Glomerular endothelial cell (primary cell): ENCODE measurements at regions not wholly inside any gene's neighbourhood (a gene's known extent, or its start where the extent isn't known, plus 50 kb on each side); places are given as distances from the start of the nearest gene placed in this dataset.
"Not testable (repeated sequence)": the region's sequence is repeated elsewhere in the genome, so short reads cannot be mapped to it uniquely, and the experiment has no call there.

Experiments used
- DNase-seq: peaks from one replicate; pipeline ENCODE4 v3.0.0-alpha.2; 2011; ENCODE audit warnings: low read depth, low spot score; ENCODE audit errors: extremely low read depth

DNA sequence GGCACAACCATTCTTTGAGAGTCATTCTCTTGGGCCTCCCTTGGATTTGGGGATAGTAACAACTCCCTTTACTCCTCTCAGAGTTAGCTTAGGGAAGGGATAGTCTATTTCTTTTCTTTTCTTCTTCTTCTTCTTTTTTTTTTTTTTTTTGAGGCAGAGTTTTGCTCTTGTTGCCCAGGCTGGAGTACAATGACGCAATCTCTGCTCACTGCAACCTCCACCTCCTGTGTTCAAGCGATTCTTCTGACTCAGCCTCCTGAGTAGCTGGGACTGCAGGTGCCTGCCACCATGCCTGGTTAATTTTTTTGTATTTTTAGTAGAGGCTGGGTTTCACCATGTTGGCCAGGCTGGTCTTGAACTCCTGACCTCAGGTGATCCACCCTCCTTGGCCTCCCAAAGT lies 465.8 kb downstream of the PLCL1 start:
- not testable (repeated sequence) for DNase-seq

DNA sequence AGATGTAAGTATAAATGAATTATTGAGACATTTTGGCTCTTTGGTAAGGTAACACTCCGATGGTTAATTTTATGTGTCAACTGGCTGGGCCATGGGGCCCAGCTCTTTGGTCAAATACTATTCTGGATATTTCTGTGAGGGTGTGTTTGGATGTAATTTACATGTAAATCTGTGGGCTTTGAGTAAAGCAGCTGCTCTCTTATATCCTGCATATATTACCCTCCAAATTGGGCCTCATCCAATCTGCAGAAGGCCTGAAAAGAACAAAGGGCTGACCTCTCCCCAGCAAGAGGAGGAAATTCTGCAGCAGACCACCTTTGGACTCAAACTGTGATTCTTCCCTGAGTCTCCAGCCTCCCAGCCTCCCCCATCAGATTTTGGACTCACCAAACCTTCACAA lies 464.1 kb downstream of the PLCL1 start:
- DNase-seq, result no peak

DNA sequence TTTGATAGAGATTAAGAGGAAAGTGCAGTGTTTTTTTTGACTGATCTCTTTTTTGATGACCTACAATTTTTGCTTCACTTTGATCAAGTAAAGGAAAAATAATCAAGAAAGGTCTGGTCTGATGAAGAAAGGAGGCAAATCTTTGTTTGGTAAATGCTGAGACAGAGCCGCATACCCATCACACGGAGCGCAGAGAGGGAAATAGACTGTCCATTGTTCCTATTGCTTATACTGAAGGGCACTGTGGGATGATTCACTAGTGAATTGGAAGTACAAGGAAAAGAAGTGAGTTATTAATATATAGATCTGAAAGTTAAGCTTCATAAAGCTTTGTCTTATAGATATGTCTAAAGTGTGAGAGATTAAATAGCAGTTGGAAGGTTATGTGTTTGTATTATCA lies 455.1 kb downstream of the PLCL1 start:
- DNase-seq, result no peak

DNA sequence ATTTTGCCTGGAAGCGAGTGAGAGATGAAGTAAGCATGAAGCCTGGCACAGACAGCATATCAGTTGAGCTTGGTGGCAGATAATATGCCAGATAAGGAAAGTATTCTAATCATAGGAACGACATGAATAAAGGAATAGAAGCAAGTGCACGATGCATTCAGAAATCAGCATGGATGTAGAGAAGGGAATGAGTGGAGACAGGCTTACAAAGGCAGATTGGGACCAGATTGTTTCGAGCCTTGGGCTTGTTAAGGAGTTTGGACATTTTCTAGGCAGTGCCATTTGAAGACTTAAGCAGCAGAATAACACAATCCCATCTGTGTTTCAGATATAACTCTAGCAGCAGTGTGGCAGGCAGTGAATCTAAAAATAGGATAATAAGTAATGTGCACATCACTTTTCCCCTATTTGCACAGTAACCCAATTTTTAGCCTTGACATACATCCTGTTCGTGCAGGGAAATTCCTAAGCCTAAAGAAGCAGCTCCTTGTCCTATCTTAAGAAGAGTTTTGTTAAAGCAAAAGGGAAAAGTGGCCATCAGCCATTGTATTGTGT lies 450.2 kb downstream of the PLCL1 start:
- DNase-seq, result no peak

DNA sequence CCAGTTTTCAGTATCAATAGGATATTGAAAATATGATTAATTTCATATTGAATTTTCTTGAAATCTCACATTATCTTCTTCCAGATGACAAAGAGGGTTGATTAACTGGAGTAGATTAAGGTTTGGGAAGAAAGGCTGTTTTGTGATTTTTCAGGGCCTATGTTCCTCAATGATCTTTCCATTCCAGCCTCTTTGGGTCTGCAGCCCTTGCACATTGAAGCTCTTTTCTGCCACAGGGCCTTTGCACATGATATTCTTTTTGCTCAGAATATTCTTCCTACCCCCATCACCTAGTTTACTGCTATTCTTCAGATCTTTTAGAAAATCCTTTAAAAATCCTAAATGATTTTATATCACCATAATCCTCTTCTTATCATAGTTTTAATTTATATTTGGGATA lies 449.6 kb downstream of the PLCL1 start:
- no peak for DNase-seq

DNA sequence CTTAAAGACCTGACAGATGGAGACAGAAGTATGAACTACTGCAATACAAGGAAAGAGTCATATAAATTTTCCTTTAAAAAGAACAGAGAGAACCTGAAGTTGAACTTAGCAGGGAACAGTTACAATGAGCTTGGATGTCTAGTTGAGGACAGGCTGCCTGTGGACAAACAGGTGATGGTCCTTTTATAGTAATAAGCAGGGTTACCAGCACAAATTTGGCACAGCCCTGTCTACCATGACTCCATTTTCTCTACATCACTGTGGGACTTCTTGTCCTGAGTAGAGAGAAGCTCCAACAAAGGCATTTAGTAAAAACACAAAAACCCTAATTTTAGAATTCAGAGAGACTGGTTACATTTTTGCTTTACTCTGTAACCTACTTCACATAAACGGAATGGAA lies 448.1 kb downstream of the PLCL1 start:
- no peak for DNase-seq

DNA sequence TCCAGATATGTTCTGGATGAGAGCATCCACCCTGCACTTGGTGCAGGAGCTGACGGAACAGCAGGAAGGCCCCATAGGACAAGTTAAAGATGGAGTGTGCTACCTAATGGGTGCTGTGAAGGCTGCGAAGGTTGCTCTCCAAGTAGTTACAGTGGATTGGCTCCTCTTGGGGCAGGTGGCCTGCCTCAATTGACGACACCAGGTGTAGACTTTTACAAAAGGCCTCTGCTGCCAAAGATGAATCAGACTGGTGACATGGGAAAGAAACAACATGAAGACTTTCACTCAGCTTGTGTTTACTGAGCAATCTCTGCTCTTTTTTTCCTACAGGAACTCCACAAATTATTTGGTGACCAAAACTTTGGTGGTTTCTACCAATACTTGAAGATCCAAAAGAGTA lies 437.7 kb downstream of the PLCL1 start:
- no peak for DNase-seq

DNA sequence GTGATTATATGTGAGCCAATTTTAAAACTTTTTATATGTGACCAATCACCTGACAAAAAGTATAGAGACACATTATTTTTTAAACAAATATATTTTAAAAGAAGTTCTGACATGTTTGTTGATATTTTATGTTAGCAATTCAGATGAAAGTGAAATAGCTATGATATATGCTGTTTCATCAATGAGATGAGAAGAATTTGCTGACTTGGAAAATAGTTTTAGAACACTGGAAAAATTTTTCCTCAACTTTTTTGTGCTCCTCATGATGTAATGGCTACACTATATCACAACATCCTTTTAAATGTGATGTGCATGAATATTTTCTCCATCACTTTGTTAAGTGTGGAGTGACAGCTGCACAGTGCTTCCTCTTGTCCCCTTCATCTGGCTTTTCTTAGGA lies 434.0 kb downstream of the PLCL1 start:
- no peak for DNase-seq

DNA sequence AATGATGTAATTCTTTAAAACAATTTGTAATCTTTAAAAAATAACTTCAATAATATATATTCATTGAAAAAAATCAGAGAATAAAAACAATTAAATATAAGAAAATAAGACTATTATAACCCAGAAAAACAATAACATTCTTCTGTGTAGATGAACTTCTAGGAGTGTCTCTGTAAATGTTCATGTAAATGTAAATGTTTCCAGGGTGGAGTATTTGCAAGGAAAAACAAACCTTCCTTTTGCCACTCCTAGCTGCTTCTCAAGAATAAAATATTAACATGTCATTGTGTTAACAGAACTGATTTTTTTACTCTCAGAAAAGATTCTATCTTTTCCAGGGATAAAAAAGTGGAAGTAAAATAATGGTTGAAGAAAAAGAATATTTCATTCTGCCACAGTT lies 431.9 kb downstream of the PLCL1 start:
- DNase-seq, result no peak

DNA sequence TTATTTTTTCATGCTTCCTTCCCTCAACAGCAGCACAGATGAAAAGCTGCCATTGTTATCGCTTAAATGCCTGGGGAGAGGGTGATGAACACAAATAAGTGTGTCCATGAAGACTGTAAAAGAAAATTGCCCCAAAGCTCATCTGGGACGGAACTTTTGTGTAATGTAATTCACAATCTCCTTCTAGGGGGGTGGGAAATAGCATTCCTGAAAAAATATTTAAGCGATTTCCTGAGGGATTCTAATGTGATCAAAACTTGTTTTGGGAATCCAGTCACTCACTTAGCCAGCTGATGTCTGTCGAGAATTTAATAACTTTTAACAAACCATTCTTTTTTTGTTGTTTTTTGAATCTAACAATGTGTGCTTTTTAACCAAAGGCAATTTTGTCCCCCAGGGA lies 427.9 kb downstream of the PLCL1 start:
- no peak for DNase-seq

DNA sequence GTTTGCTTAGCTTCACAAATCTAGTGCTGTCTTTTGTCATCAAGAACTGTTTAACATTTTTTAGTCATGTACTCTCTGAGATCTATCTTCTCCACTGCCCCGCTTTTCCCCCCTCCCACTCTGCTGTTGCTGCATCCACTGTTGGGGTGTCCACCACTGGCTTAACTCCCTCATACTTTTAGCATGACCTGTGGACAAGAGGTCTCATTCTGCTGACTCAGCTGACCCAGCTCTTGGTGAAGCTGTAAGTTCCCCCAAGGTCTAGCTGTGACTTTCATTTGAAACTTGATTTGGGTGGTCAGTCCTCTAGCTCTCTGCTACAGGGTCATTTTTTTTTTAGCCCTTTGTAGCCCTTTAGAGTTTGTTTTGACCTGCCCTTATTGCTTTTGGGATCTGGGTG lies 427.2 kb downstream of the PLCL1 start:
- no peak for DNase-seq

DNA sequence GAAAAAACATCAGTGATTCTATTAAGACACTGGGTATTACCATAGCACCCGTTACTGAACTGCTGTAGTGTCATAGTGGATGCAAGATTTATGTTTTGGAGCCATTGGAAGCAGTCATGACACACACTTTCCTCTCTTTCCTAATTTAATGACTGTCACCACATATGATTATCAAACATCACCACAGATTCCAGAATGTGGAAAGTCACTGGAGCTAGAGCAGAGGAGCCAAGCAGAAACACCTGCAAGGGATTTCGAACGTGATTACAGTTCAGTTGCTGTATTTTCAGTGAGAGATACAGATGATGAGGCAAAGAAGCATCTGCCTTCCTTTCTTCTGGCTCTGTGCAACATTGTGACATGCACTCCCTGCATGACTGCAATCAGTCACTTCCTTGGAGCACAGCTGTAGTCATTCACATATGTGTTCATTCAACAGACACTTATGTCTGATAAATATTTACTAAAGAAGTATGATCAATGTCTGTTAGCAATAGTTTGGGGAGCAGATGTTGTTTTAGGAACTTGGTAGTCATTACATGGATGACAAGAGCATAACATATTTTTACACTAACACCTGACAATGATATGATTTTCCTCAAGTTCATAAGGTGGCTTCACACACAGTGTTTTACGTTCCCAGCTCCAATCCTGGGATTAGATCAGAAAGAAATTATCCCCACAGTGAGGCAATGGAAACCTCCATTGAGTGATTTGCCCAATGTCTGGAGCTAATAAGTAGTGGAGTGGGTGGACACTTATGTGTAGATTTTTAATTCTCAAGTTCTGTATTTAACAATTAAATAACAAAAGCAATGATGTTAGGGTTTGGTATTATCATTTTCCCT lies 416.6 kb downstream of the PLCL1 start:
- DNase-seq, result no peak

DNA sequence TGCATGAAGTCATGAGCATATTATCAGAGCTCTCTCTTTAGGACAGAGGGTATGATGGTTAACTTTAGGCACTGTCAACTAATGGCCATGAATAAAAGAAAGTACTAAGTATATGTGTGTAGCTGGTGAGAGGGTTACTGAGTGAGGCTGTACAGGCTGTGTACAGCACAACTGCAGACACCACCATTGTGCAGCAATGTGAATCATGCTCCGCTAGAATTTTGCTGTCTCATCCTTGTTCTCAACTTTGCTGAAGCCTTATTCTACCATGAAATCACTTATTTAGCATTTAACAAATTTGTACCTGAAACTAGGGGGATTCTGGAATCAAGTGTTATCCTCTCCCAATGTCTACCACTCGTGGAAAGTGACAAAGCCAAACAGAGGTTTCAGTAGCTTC lies 414.9 kb downstream of the PLCL1 start:
- DNase-seq, result no peak

DNA sequence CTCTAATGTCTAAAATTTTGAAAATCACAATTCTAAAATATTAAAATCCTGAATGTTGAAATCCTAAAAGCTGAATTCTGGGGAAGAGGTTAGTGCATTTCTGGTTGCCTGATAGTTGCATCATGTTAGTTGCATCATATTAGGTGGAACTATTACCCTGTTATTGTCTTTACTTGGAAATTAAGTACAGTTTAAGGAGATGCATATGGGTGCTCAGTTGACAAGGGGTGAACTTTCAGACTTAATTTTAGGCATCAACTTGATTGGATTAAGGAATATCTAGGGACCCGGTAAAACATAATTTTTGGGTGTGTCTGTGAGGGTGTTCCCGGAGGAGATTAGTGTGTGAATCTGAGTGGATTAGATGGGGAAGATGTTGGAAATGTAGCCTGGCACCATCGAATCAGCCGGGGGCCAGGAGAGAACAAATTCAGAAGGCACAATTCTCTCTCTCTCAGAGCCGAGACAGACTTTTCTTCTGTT lies 409.8 kb downstream of the PLCL1 start:
- DNase-seq, result no peak

DNA sequence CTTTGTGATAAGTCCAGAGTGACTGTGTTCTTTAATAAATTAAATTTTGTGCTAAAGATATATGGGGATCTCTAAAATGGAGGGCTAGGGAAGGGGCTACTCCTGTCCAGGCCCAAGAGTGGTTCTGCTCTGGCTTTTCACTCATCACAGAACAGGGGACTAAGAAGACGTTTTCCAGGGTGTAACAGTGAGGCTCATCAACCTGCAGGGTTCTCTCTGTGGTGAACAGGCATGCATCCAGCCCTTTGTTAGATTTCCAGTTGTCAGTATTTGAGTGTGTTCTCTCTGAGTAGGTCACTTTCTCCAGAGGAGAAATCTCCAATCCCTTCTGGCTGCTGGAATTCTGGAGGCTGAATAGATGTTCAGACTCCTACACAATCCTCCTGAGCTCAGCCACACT lies 408.9 kb downstream of the PLCL1 start:
- DNase-seq, result no peak

DNA sequence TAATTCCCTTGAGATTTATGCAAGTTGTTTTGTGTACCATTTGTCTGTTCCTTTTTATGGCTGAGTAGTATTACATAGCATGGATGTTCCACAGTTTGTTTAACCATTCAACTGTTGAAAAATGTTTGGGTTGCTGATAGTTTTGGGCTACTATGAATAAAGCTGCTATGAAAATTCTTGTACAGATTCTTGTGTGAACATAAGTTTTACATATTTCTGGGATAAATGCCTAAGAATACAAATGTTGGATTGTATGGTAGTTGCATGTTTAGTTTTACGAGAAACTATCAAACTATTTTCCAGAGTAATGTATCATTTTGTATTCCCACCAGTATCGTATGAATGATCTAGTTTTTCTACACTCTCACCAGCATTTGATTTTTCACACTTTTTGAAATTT lies 407.3 kb downstream of the PLCL1 start:
- DNase-seq, result no peak

DNA sequence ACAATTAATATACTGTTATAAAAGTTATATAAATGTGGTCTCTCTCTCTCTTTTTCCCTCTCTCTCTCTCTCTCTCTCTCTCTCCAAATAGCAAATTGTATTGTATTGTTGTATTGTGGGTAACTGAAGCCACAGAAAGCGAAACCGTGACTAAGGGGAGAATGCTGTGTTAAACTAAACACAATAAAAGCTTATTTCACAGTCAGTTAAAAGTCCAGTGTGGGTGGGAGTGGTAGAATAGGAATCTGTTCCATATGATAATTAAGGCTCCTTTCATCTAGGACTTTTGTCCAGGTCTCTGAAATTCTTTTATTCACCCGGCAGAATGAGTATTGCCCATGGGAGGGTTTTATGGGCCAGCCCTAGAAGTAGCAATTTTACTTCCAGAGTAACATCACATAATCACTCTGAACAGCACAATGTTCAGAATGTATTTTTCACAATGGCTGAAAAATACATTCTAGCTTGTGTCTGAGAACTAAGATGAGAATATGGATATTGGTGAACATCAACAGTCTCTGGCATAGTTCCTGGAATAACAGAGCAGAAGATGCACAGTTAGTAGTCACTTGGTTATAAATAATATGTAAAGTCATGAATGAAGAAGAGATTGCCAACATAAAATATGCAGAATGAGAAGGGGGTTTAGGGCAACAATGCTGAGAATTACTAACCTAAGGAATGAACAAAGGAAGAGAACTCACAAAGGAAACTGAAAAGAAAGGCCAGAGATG lies 399.1 kb downstream of the PLCL1 start:
- no peak for DNase-seq
